Ovary (tissue), 3 donors: ENCODE measurements at regions not wholly inside any gene's neighbourhood (a gene's known extent, or its start where the extent isn't known, plus 50 kb on each side); places are given as distances from the start of the nearest gene placed in this dataset.

Experiments
- CTCF ChIP-seq, 3 donors: fragments of 450-650 bp in 2 of 3; fragments of 200-600 bp in 1 of 3; IDR thresholded peaks; one replicate each; pipeline versions ENCODE4 v1.5.1 to v1.8.0; 2016 to 2022; ENCODE audit warnings: antibody characterized with exemption in 3 of 3, mild to moderate bottlenecking in 1 of 3
- EP300 ChIP-seq: sonication (generic); formaldehyde crosslinking; IDR thresholded peaks from one replicate; pipeline ENCODE4 v1.6.1; 2017; ENCODE audit warnings: antibody characterized with exemption
- POLR2A ChIP-seq: fragments of 450-650 bp; IDR thresholded peaks from one replicate; pipeline ENCODE4 v1.6.1; 2017; ENCODE audit warnings: antibody characterized with exemption, mild to moderate bottlenecking, moderate library complexity
- donor health status: DM: no; HTN: no; CAD: no.

GRCh38 chr12:14111230-14111865, 129.9 kb upstream of the GRIN2B start:
- TF ChIP-seq CTCF (IDR thresholded peaks at IDR 0.05): no peak
- no peak for TF ChIP-seq POLR2A
- no peak for TF ChIP-seq EP300
